T follicular helper cell (primary cell): ENCODE measurements at regions not wholly inside any gene's neighbourhood (a gene's known extent, or its start where the extent isn't known, plus 50 kb on each side); places are given as distances from the start of the nearest gene placed in this dataset.

Source experiments
- DNase-seq: peaks from one replicate; pipeline ENCODE4 v3.0.0-alpha.2; 2020; ENCODE audit warnings: low read depth

DNA sequence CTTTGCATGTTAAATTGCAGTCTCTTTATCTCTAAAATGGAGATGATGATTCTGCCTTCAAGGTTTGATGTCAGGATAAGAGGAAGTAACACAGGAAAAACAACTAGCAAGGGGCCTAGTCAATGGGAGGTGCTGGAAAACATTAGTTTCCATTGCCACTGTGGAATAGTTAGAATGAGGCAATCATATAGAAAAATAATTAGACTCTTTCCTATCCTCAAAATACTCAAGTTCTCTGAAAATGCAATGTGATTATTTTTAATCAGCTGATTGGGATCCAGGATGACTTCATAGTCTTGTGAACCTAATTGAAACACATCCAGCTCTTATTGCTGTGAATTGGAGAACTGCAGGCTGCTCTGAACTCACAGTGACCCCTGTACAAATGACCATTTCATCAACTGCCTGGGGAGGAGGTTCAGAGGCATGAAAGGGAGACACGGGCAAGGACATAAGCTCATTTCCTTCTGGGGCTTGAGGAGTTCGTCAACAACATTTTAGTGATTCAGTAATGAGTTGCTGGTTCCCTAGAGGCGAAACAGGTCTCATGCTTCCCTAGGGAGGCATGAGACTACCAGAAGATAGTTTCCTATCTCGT is 422.5 kb downstream of the LPIN1 start:
- no peak for DNase-seq

DNA sequence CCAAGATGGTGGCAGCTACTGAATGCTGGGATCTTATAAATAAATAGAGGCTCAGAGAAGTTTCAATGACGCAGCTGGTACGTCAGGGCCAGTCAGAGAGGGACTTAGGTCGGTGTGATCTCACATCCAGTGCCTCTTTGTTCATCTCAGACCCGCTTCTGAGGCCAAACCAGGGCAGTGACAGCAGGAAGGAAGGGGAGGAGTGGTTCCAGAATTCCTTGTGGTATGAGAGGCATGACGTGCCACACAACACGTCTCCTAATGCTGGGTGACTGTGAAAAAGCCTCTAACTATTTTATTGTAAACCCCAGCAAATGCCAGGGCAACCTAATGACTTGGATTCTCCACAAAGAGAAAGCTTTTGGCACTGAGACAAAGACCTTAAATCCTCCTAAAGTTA is 423.3 kb downstream of the LPIN1 start:
- no peak for DNase-seq

DNA sequence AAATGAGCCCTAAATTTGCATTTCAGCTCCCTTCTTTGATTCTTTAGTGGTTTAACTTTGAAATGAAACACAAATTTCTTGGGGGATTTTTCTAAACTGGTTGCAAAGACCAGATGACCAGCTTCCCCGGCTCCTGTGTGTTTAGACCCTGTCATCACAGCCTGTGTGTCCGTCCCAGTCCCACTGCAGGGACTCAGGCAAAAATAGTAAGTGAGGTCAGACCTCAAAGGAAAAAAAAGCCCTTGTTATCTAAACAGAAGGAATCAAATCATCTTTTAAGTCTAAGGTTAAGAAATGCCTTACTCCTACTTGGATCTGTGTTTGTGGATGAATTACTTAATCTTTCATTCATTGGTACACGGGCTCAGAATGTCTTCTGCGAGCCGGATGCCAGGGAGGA is 423.7 kb downstream of the LPIN1 start:
- no peak for DNase-seq

DNA sequence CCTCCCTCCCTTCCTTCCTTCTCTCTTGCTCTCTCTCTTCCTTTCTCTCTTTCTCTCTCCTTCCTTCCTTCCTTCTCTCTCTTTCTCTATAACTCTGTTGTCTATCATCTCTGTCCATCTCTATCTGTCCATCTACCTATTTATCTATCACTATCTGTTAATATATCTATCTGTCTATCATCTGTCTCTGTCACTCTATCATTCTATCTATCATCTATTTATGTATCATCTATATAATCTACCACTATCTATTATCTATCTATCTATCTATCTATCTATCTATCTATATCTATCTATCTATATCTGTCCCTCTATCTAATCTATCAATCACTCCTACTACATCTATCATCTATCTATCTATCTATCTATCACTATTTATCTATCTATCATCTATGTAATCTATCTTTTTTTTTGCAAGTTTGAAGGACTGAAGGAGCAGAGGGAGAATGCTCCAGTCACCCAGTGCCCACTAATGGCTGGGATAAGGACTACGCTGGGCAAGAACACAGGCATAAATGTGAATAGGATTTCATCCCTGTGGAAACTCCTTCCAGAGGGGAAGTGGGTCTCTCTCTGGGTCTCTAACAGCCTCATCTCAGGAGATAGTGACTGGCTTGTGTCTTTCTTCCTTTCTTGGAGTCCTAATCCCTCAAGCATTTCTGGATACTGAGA is 427.0 kb downstream of the LPIN1 start:
- DNase-seq, result no peak

DNA sequence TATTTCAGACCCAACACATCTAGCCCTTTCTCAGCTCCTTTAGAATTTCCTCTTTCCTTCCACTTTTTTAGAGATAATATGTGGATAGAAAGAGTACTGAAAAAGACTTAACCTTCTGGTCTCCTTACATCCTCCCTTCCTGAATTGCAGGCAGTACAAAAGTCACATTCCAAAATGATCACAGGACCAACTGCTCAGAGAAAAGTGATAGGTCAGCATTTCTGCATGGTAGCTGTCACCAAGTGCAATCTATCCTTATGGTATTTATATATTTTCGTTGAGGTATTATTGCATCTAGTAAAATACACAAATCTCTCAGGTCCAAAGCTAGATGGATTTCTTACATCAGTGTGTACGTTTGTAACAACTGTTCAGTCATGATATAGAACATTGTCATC is 427.5 kb downstream of the LPIN1 start:
- DNase-seq, result no peak

DNA sequence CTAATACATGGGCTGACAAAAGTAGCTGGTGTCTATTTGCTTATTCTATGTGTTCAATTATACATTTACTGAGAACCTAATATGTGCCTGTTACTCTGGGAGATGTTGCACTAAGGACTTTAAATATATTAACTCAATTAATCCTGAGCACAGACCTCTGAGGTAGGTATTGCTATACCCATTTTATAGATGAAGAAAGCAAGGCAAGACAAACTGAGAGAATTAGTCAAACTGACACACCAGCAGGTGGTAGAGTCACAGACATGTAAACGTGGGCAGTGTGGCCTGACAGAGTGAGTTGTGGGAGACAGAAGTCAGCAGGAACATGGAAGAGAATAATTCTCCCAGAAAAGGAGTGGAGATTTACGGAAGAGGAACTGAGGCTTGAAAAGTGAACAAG is 428.9 kb downstream of the LPIN1 start:
- no peak for DNase-seq

DNA sequence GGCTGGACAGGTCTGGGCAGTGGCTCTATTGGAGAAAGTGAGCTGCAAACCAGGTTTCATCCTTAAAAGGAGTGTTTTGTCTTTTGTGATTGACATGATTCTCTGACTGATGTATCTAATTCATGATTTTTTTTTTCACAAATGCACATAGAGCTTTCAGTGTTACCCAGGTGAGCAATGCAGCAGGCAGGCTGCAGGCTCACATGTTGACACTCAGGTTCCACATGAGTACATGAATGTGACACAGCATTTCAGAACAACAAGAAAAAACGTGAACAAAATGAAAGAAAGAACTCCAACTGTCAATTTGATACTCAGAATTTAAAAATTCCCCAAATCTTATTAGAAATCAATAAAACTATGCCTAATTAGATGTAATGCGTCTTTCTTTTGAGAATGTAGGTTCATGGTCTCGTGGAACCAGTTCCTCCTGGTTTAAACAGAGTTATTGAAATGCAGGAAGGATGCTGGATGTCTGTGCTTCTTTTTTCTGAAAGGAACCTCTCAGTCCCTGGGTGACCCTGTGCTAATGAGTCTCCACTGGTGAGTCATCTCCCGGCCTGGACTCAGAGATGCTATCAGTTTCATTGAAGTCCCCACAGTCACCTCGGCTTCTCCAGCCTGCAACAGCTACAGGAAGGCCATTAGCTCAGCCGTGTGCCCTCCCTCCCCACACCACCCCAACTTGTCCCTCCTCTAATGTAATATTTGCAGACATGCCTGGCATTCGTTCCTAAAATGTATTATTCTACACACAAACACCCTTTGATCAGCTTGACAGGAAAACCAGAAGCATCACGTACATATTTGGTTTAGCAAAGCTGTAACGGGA is 430.4 kb downstream of the LPIN1 start:
- DNase-seq, result no peak

DNA sequence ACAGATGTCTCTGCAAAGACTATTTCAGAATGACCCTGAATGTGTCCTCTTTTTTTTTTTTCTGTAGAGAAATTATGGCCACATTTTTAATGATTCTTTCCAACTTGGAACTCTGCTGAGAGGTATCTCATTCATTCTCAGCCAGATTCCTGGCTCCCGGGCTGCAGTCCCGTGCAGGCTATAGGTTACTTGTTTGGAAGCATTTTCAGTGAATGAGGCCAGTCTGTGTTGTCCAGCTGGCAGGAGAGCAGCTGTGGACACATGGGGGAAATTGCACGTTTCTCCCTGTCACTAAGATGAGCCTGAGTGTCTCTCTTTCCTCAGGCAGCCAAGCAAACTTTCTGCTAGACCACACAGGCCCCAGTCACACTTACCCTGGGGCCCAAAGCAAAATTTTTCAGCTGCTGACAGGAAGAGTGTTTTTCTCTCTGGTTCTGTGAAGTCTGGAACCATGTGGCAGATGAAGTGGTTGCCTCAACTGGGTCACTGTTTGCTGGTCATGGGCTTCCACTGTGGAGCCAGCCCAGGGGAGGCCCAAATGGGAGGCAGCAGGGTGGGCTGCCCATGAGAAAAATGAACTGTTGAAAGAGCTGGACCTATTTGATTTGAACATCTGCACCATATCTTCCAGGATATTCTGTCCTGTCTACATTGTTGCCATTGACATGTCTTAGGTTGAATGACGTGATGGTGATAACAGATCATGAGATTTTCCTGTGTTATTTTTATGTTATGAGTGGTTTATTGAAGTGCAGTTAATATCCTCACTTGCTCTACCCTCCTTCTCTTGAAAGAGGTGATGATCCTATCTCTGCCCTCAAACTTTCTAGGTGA is 431.2 kb downstream of the LPIN1 start:
- DNase-seq, result no peak

DNA sequence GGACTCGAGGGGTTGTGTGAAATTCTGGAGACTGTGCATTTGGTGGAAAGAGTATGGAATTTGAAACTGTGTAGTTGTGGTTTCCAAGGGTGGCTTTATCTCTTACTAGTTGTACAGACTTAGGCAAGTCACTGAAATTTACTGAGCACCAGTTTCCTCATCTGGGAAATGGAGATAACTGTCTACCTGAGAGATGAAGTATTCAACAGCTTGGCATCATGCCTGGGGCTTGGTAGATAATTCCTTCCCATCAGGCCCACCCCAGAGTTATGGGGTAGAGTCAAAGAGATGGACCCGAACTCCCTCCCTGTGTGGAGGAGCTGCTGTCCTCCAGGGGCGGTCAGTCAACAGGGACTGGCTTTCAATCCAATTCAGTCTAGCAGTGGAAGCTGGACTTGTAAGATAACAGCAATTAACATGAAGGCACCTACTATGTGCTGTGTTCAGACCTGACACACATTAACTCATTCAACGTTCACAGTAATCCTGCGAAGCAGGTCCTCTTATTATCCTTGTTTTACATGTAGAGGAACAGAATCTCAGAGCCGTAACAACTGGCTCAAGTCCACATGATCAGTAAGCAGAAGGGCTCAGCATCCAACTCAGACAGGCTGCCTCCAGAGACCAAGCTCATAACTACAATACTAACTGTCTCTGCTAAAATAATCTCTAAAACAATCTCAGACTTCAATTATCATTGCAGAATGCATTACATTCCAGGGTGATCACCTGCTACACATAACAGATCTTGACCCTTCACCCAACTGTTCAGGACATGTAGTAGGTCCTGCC is 432.1 kb downstream of the LPIN1 start:
- DNase-seq, result no peak

DNA sequence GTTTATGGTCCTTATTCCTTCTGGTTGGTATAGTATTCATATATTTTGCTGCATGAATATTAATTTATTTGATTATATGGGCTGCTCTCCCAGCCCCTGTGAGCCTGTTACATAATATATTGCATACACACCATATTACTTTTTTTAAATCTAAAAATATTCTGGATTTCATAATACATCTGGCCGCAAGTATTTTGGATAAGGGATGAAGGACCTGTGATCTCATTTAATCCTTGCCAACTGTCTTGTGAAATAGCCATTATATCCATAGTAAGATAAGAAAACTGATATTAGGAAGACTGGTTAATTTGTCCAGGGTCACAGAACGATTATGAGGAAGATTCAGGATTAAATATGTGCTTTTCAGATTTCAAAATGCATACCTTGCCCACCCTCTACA is 433.6 kb downstream of the LPIN1 start:
- DNase-seq, result no peak

DNA sequence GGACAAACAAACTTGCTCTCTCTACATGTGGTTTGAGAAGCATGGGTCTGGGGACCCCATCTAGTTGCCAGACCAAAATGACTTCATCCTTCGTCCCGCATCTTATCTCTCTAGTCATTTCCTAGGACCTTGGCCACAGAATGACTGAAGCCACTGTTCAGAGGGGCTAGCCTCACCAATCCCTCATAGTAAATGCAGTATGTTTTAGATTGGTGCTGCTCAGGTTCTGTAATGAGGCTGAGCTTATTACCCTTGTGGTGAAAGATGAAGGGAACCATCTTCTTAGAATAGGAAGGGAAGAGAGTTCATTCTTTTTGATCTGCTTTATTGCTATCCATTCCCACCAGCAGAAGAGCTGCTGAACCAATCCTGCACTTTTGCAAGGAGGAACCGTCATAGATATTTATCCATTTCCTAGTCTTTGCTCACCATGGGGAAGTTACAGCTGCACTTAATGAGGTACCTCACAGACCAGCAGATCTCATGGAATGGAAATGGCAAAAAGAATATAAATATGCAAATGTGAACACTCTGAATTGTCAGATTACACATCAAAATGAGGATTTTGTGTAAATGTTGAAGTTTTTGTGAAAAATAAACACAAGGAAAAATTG is 436.7 kb downstream of the LPIN1 start:
- no peak for DNase-seq

DNA sequence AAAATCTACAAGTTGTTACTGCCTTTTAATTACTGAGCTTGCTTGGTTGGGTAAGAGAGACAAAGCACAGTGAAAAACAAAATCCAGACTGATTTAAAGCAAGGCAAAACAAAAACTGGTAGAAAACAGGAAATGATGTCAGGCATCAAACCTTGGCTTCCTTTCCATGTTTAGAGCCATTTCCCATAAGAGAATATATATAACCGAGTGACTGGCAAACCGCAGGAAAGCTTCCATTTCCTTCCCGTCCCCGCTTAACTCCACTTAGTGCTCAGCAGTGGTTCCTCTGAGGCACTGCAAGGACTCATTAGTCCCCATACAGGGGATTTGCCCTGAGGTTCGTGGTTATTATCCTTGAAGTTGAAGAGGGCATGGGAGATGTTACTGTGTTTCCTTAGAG is 446.3 kb downstream of the LPIN1 start:
- DNase-seq, result no peak

DNA sequence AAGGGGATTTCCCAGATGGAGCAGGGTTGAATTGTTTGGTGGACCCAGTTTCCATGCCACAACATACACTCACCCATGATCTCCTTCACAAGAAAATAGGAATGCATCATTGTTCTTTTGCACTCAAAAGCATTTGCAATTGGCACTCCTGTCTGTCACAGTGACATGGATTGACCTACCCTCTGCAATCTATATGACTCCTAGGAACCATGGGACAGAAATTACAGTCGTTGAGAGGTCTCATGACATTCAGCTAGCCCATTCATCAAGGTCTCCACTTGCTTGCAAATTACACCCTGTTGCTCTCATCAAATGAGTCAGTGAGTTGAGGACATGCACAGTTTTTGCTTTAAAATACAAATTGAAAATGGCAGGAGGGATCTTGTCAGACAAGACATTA is 448.5 kb downstream of the LPIN1 start:
- DNase-seq, result no peak

DNA sequence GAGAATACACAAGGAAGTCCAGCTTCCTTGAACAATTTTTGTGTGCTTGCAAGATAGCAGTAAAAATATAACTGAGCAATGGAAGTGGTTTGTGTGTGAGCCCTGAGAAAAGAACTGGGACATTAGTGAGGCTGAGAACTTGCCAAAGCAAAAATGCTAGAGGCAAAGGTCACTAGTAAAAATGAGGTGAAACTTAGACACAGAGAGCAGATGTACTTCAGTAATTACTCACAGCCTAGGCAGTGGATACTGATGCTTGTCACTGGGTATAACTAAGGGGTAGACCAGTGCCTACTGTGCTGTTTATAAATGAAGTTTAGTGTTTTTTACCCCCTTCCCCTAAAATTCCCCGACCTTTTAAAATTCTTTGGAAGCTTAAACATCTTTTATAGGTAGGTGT is 450.1 kb downstream of the LPIN1 start:
- no peak for DNase-seq

DNA sequence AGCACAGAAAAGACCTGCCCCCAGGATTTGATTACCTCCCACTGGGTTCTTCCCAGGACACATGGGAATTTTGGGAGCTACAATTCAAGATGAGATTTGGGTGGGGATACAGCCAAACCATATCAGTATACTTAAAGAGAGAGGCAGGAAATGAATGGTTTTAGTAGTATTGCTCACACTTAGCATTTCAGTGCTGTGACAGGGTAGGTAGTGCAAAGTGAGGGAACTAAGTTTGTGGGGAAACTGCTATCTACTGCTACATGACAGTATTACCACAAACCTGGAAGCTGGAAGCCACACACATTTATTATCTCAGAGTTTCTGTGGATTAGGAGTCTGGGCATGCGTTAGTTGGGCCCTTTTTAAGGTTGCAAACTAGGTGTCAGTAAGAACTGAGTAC is 450.7 kb downstream of the LPIN1 start:
- no peak for DNase-seq

DNA sequence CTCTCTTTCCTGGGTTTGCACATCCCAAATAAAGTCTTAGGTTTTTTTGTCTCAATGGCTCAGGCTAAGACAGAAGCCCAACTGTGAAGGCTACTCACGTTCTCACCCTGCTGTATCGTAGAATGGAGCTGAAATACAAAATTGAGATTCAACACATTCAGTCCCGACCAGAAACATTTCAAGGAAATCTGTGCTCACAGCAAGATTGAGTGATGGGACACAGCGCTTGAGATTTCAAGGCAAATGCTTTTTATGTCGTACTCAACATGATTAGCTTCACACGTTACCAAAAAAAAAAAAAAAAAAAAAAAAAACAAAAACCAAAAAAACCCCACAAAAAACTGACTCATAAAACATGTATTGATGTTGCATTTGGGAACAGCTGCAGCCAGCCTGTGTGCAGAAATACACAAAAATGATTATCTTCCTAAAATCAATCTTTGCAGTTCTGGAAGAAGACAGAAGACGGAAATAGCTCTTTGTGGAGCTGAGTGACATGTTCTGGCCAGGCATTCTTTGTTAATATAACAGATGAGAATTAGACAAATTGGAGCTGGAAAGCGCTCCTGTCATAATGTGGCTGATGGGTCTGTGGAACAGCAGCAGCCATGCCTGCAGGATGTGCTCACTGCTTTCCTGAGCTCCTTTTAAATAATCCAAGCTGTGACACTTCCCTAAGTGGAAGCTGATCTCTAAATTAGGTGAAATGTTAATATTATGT is 453.2 kb downstream of the LPIN1 start:
- no peak for DNase-seq

DNA sequence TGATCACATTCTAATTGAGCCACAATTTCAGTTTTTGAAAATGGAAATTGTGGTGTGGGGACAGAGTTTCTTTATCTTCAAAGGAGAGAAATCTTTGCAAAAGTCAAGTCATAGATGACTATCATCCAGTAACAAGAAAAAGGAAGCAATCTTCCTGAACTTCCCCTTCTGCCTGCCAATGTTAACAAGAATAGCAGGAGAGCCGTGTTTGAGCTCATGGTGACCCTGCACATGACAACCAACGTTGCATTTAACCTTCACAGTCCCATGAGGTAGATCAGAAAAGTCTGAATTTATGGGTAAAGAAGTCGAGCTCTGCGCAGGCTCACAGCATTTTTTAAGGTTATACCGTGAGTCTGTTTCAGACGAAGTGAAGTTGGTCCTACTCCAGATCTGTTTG is 454.9 kb downstream of the LPIN1 start:
- DNase-seq, result no peak

DNA sequence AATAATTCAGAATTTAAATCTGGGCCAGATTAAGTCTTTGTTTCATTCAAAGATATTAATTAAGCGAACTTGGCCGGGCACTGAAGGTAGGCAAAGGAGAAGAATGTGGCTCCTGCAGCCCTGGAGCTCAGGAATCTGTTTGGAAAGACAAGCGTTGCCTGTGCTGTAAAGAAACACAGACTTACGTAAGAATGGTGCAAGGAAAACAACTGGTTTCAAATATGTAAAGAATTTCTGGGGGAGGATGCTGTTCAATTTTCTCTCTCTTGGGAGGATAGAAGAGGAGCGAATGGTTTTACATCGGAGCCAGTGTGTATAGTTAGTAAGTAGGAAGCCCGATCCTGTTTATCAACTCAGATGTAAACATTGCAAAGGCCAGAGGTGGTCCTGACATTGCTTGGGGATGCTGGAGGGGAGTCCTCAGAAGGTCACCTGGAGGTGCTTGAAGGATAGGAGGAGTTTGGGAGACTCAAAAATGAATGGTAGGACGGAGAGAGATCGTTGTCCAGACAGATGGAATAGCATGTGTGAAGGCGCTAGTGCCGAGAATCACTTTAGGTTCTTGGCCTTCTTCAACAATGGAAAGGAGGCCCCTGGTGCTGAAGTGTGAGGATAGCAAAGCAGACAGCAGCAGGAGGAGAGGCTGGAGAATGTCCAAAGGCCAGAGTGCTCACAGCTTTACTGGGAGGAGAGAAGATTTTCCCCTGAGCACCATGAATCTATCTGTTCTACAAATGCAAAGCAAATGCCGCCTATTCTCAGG is 456.1 kb downstream of the LPIN1 start:
- DNase-seq, result no peak

DNA sequence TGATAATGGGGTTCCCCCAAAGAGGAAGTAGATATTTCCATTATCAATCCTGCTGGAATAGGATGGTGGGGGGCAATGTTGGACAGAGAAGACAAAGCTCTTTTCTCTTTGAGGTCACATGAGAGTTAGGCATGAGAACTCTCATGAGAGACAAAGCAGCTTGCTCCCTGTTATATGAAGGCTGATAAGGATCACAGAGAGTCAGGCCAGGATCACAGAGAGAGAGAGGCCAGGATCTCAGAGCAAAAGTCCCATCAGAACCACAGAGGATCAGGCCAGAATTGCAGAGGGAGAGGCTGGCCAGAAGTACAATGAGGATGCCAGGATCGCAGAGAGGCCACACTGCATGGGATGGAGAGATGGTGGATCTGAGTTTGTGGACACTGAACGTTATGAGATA is 457.1 kb downstream of the LPIN1 start:
- no peak for DNase-seq

DNA sequence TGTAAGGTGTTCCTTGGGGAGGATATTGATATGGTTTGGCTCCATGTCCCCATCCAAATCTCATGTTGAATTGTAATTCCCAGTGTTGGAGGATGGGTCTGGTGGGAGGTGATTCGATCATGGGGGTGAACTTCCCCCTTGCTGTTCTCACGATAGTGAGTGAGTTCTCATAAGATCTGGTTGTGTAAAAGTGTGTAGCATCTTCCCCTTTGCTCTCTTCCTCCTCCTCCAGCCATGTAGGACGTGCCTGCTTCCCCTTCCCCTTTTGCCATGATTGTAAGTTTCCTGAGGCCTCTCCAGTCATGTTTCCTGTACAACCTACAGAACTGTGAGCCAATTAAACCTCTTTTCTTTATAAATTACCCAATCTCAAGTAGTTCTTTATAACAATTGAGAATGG is 458.7 kb downstream of the LPIN1 start:
- DNase-seq, result no peak
